Loucy (cell line): ENCODE measurements at regions not wholly inside any gene's neighbourhood (a gene's known extent, or its start where the extent isn't known, plus 50 kb on each side); places are given as distances from the start of the nearest gene placed in this dataset.

Source experiments
- CTCF ChIP-seq: fragments of 200-600 bp; sonication (generic); conservative IDR thresholded peaks from 2 replicates; pipeline ENCODE4 v1.5.1; 2014; ENCODE audit warnings: mild to moderate bottlenecking, antibody characterized with exemption, low read length
- EZH2phosphoT487 ChIP-seq: fragments of 200-600 bp; IDR thresholded peaks from 2 replicates; pipeline ENCODE4 v1.6.1; 2018; ENCODE audit warnings: antibody characterized with exemption, mild to moderate bottlenecking, moderate library complexity, borderline replicate concordance

- no peak for TF ChIP-seq CTCF
- no peak for TF ChIP-seq EZH2phosphoT487
These were observed 73.6 kb upstream of the BHLHE23 start for GRCh38 chr20:63080411-63080810.
